IMR-90 (cell line): ENCODE measurements at regions not wholly inside any gene's neighbourhood (a gene's known extent, or its start where the extent isn't known, plus 50 kb on each side); places are given as distances from the start of the nearest gene placed in this dataset.

Source experiments
- ATAC-seq: fragments of 200-7000 bp; cut with Tn5 transposase; 2 replicates; pipeline ENCODE4 v1.9.1; 2020; ENCODE audit warnings: low read depth, mild to moderate bottlenecking, moderate library complexity
- BruUV-seq: library from RNA; stranded (reverse); fragments of 400-500 nt; replicated peaks from 2 replicates; lab custom pipeline; 2021; lab: Mats Ljungman, UMichigan
- CTCF ChIA-PET: fragments of 300-600 bp; formaldehyde crosslinking; extraction: SDS; loops from one replicate; lab custom pipeline; 2021; ENCODE audit warnings: antibody characterized with exemption; lab: Yijun Ruan, JAX
- POLR2A ChIA-PET: fragments of 300-600 bp; sonication (Branson Sonifier 250); formaldehyde crosslinking; loops from one replicate; lab custom pipeline; 2022; ENCODE audit warnings: antibody characterized with exemption; ENCODE audit not compliant: unreplicated experiment; lab: Charles Lee
- DNase-seq: peaks from one replicate; pipeline ENCODE4 v3.0.0; 2013
- H2AFZ ChIP-seq: replicated peaks from 2 replicates; pipeline ENCODE3; 2013; ENCODE audit warnings: low read length, mild to moderate bottlenecking; ENCODE audit not compliant: poor library complexity
- H2AK5ac ChIP-seq: 2 replicates; pipeline ENCODE4 v1.6.1; 2013; ENCODE audit warnings: low read depth, low read length, inconsistent platforms
- H2AK9ac ChIP-seq: replicated peaks from 2 replicates; pipeline ENCODE3; 2013; ENCODE audit warnings: mild to moderate bottlenecking, low read depth, low read length, moderate library complexity; ENCODE audit not compliant: poor library complexity
- H2BK120ac ChIP-seq: 2 replicates; pipeline ENCODE4 v1.6.1; 2013; ENCODE audit warnings: low read depth, low read length, inconsistent platforms
- H2BK15ac ChIP-seq: 3 replicates; pipeline ENCODE4 v1.6.1; 2013; ENCODE audit warnings: low read depth, low read length, inconsistent platforms
- H2BK20ac ChIP-seq: 2 replicates; pipeline ENCODE4 v1.6.1; 2013; ENCODE audit warnings: low read depth, mild to moderate bottlenecking, inconsistent platforms, low read length, moderate library complexity
- H2BK5ac ChIP-seq: 2 replicates; pipeline ENCODE4 v1.6.1; 2013; ENCODE audit warnings: mild to moderate bottlenecking, low read depth, low read length, inconsistent platforms; ENCODE audit not compliant: poor library complexity, severe bottlenecking
- H3K14ac ChIP-seq: replicated peaks from 2 replicates; pipeline ENCODE4 v1.6.1; 2013; ENCODE audit warnings: low read depth, low read length, inconsistent platforms
- H3K18ac ChIP-seq: 2 replicates; pipeline ENCODE4 v1.6.1; 2013; ENCODE audit warnings: low read depth, low read length, control low read depth
- H3K23ac ChIP-seq: 2 replicates; pipeline ENCODE4 v1.6.1; 2013; ENCODE audit warnings: low read depth, low read length, inconsistent platforms
- H3K27ac ChIP-seq: 2 replicates; pipeline ENCODE4 v1.5.1; 2013; ENCODE audit warnings: mild to moderate bottlenecking, control low read depth, low read length; ENCODE audit not compliant: insufficient read depth
- H3K27me3 ChIP-seq: 2 replicates; pipeline ENCODE4 v1.6.1; 2013; ENCODE audit warnings: low read length; ENCODE audit not compliant: control insufficient read depth, insufficient read depth
- H3K36me3 ChIP-seq: 2 replicates; pipeline ENCODE4 v1.6.1; 2013; ENCODE audit warnings: low read length, mixed read lengths; ENCODE audit not compliant: control insufficient read depth, insufficient read depth
- H3K4ac ChIP-seq: 2 replicates; pipeline ENCODE4 v1.6.1; 2013; ENCODE audit warnings: low read depth, low read length, inconsistent platforms
- H3K4me1 ChIP-seq: 2 replicates; pipeline ENCODE4 v1.6.1; 2013; ENCODE audit warnings: low read length, mixed read lengths; ENCODE audit not compliant: control insufficient read depth, insufficient read depth
- H3K4me2 ChIP-seq: 2 replicates; pipeline ENCODE4 v1.6.1; 2013; ENCODE audit warnings: low read depth, mild to moderate bottlenecking, control low read depth, low read length, moderate library complexity
- H3K4me3 ChIP-seq: 2 replicates; pipeline ENCODE4 v1.5.1; 2013; ENCODE audit warnings: low read depth, mild to moderate bottlenecking, control low read depth, low read length, moderate library complexity; ENCODE audit not compliant: insufficient read depth
- H3K56ac ChIP-seq: 2 replicates; pipeline ENCODE4 v1.6.1; 2013; ENCODE audit warnings: low read length, inconsistent platforms; ENCODE audit not compliant: insufficient read depth; ENCODE audit errors: extremely low read depth
- H3K79me1 ChIP-seq, 2 experiments: 2 replicates each; pipeline ENCODE4 v1.6.1; 2013; ENCODE audit warnings: low read length in 2 of 2, inconsistent platforms in 1 of 2, low read depth in 1 of 2
- H3K9ac ChIP-seq: 2 replicates; pipeline ENCODE4 v1.6.1; 2013; ENCODE audit warnings: low read depth, low read length, control low read depth
- H3K9me1 ChIP-seq: 2 replicates; pipeline ENCODE4 v1.6.1; 2013; ENCODE audit warnings: low read length, inconsistent platforms; ENCODE audit not compliant: insufficient read depth
- H3K9me3 ChIP-seq: 2 replicates; pipeline ENCODE4 v1.6.1; 2013; ENCODE audit warnings: low read length; ENCODE audit not compliant: control insufficient read depth, insufficient read depth
- H4K20me1 ChIP-seq: 2 replicates; pipeline ENCODE4 v1.6.1; 2013; ENCODE audit warnings: low read length, inconsistent platforms; ENCODE audit not compliant: insufficient read depth
- H4K5ac ChIP-seq: 2 replicates; pipeline ENCODE4 v1.6.1; 2013; ENCODE audit warnings: mild to moderate bottlenecking, low read depth, low read length, control low read depth
- H4K8ac ChIP-seq, 2 experiments: 2 replicates each; pipeline ENCODE4 v1.6.1; 2013; ENCODE audit warnings: low read depth in 2 of 2, low read length in 2 of 2, control low read depth in 1 of 2, inconsistent platforms in 1 of 2
- H4K91ac ChIP-seq: 2 replicates; pipeline ENCODE4 v1.6.1; 2013; ENCODE audit warnings: low read depth, low read length, inconsistent platforms; ENCODE audit not compliant: insufficient read depth
- BHLHE40 ChIP-seq: fragments of 150-350 bp; IDR thresholded peaks from 2 replicates; pipeline ENCODE4 v1.6.1; 2016; ENCODE audit warnings: mild to moderate bottlenecking, low read depth, low read length
- CEBPB ChIP-seq: IDR thresholded peaks from 2 replicates; pipeline ENCODE4 v1.6.1; 2012; ENCODE audit warnings: low read depth, low read length, improper control_type of control experiment
- CHD1 ChIP-seq: IDR thresholded peaks from 2 replicates; pipeline ENCODE4 v1.6.1; 2012; ENCODE audit warnings: low read depth, low read length, improper control_type of control experiment
- ELK1 ChIP-seq: fragments of 150-350 bp; IDR thresholded peaks from 2 replicates; pipeline ENCODE4 v1.6.1; 2016; ENCODE audit warnings: low read depth, mild to moderate bottlenecking, low read length, moderate library complexity, borderline replicate concordance
- FOS ChIP-seq: fragments of 150-350 bp; IDR thresholded peaks from 2 replicates; pipeline ENCODE4 v1.6.1; 2016; ENCODE audit warnings: low read depth, low read length
- MAFK ChIP-seq: IDR thresholded peaks from 2 replicates; pipeline ENCODE4 v1.6.1; 2012; ENCODE audit warnings: low read depth, low read length, improper control_type of control experiment
- MAZ ChIP-seq: IDR thresholded peaks from 2 replicates; pipeline ENCODE4 v1.6.1; 2012; ENCODE audit warnings: low read depth, mild to moderate bottlenecking, low read length, improper control_type of control experiment, moderate library complexity, borderline replicate concordance
- MXI1 ChIP-seq: IDR thresholded peaks from 2 replicates; pipeline ENCODE4 v1.6.1; 2012; ENCODE audit warnings: low read depth, mild to moderate bottlenecking, low read length, moderate library complexity, borderline replicate concordance
- NFE2L2 ChIP-seq: fragments of 150-350 bp; IDR thresholded peaks from 2 replicates; pipeline ENCODE4 v1.6.1; 2016; ENCODE audit warnings: low read depth, mild to moderate bottlenecking, low read length
- POLR2A ChIP-seq: IDR thresholded peaks from 2 replicates; pipeline ENCODE4 v1.6.1; 2012; ENCODE audit warnings: mild to moderate bottlenecking, low read depth, low read length
- RAD21 ChIP-seq: IDR thresholded peaks from 2 replicates; pipeline ENCODE4 v1.6.1; 2012; ENCODE audit warnings: low read length, improper control_type of control experiment
- RCOR1 ChIP-seq: IDR thresholded peaks from 2 replicates; pipeline ENCODE4 v1.6.1; 2012; ENCODE audit warnings: mild to moderate bottlenecking, low read length, improper control_type of control experiment; ENCODE audit not compliant: insufficient replicate concordance
- RFX5 ChIP-seq: IDR thresholded peaks from 2 replicates; pipeline ENCODE4 v1.8.0; 2012; ENCODE audit warnings: low read depth, mild to moderate bottlenecking, low read length, moderate library complexity
- SMC3 ChIP-seq: fragments of 150-350 bp; IDR thresholded peaks from 2 replicates; pipeline ENCODE4 v1.6.1; 2016; ENCODE audit warnings: low read depth, mild to moderate bottlenecking, antibody characterized with exemption, low read length, moderate library complexity
- USF2 ChIP-seq: fragments of 150-350 bp; IDR thresholded peaks from 2 replicates; pipeline ENCODE4 v1.6.1; 2017; ENCODE audit warnings: mild to moderate bottlenecking, antibody characterized with exemption, low read length, low read depth
- WGBS, 2 experiments: methylation state at CpG; one replicate each; pipeline versions ENCODE4 v1.1.5 to v1.1.7; 2013; ENCODE audit warnings: missing lambda C conversion rate in 2 of 2; ENCODE audit not compliant: insufficient read length in 1 of 2; ENCODE audit errors: extremely low coverage in 2 of 2; 5-methylcytosine and 5-hydroxymethylcytosine counted together
- dilution Hi-C: fragments of 300-500 bp; cut with HindIII; formaldehyde crosslinking; loops from one replicate; pipeline ENCODE4 v1.14.3; 2018; ENCODE audit warnings: low sequenced_read_pairs; ENCODE audit not compliant: unreplicated experiment
- in situ Hi-C: fragments of 300-500 bp; cut with MboI; formaldehyde crosslinking; loops from 3 replicates; pipeline ENCODE4 v1.14.3; 2019; ENCODE audit warnings: low sequenced_read_pairs, inconsistent platforms, mixed read lengths
- intact Hi-C: fragments of 100-400 bp; cut with micrococcal nuclease; formaldehyde crosslinking; loops from 2 replicates; pipeline ENCODE4 v1.10.0; 2022
- TF ChIP-seq, protein P1 (sequence below): conservative IDR thresholded peaks from 2 replicates; pipeline ENCODE4 v1.5.1; 2012; ENCODE audit warnings: mild to moderate bottlenecking, low read depth, low read length, improper control_type of control experiment

- Histone ChIP-seq H3K27ac (no peak overlapping the region), H2BK15ac (no peak overlapping the region), H3K4me3 (no peak overlapping the region), H3K4me2 (no peak overlapping the region), H3K9me3 (no peaks in the 10 kb centered on the region), H4K91ac (no peak overlapping the region), H4K5ac (no peak overlapping the region), H2BK20ac (no peak overlapping the region), H4K20me1 (no peaks in the 10 kb centered on the region), H2AK5ac (no peak overlapping the region), H3K9ac (no peak overlapping the region), H2BK120ac (no peak overlapping the region), H2AFZ (no peak overlapping the region), H3K56ac (no peak overlapping the region), H3K9me1 (no peaks in the 10 kb centered on the region), H2AK9ac (no peak overlapping the region), H4K8ac (no peak overlapping the region), H3K23ac (no peak overlapping the region), H3K4ac (no peak overlapping the region), H3K18ac (no peak overlapping the region), H3K4me1 (no peaks in the 10 kb centered on the region), H3K36me3 (no peaks in the 10 kb centered on the region), H2BK5ac (no peak overlapping the region), H3K14ac (no peak overlapping the region), H3K79me1 (no peaks in the 10 kb centered on the region), H3K27me3 (no peaks in the 10 kb centered on the region; the same call in 1 of the 2 replicates)
- POLR2A ChIA-PET = no interaction called here
- in situ Hi-C loops = no loop called here
- CTCF ChIA-PET = no interaction called here
- BruUV-seq = no TSS peak
- intact Hi-C loops = no loop called here
- dilution Hi-C loops = no loop called here
- 17% methylated on average over 8 of the region's 20 CpGs; no CpG with 5 or more reads in 1 of the 2 experiments for WGBS, 2 experiments
- ATAC-seq = no peak
- no peak for DNase-seq
- TF ChIP-seq NFE2L2 (no peak), CEBPB (no peak), CHD1 (no peak), MAZ (no peak), RCOR1 (no peak), MXI1 (no peak), ELK1 (no peak), BHLHE40 (no peak), POLR2A (no peak), RAD21 (no peak), FOS (no peak), USF2 (no peak), MAFK (no peak), SMC3 (no peak), RFX5 (no peak)
- TF ChIP-seq, protein P1, sequence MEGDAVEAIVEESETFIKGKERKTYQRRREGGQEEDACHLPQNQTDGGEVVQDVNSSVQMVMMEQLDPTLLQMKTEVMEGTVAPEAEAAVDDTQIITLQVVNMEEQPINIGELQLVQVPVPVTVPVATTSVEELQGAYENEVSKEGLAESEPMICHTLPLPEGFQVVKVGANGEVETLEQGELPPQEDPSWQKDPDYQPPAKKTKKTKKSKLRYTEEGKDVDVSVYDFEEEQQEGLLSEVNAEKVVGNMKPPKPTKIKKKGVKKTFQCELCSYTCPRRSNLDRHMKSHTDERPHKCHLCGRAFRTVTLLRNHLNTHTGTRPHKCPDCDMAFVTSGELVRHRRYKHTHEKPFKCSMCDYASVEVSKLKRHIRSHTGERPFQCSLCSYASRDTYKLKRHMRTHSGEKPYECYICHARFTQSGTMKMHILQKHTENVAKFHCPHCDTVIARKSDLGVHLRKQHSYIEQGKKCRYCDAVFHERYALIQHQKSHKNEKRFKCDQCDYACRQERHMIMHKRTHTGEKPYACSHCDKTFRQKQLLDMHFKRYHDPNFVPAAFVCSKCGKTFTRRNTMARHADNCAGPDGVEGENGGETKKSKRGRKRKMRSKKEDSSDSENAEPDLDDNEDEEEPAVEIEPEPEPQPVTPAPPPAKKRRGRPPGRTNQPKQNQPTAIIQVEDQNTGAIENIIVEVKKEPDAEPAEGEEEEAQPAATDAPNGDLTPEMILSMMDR = no peak
These were observed 381.8 kb upstream of the SMIM21 start for GRCh38 chr18:75809151-75809925.
